H9 (cell line): ENCODE measurements at regions not wholly inside any gene's neighbourhood (a gene's known extent, or its start where the extent isn't known, plus 50 kb on each side); places are given as distances from the start of the nearest gene placed in this dataset.

Experiments used
- DNase-seq: peaks from one replicate; pipeline ENCODE4 v3.0.0-alpha.2; 2017
- H2AFZ ChIP-seq: one replicate; pipeline ENCODE4 v1.6.1; 2013; ENCODE audit warnings: mild to moderate bottlenecking, low read length, control low read depth, moderate library complexity
- H2AK5ac ChIP-seq: 2 replicates; pipeline ENCODE4 v1.6.1; 2013; ENCODE audit warnings: low read length, control low read depth, mixed read lengths; ENCODE audit not compliant: insufficient read length
- H2BK120ac ChIP-seq: one replicate; pipeline ENCODE4 v1.6.1; 2013; ENCODE audit warnings: low read depth, mild to moderate bottlenecking, low read length, control low read depth, inconsistent platforms; ENCODE audit not compliant: poor library complexity, severe bottlenecking
- H2BK12ac ChIP-seq: 2 replicates; pipeline ENCODE4 v1.6.1; 2013; ENCODE audit warnings: low read length, control low read depth, mixed read lengths, low read depth; ENCODE audit not compliant: insufficient read length
- H2BK15ac ChIP-seq: 2 replicates; pipeline ENCODE4 v1.6.1; 2013; ENCODE audit warnings: low read depth, low read length, control low read depth
- H2BK20ac ChIP-seq: one replicate; pipeline ENCODE4 v1.6.1; 2013; ENCODE audit warnings: low read depth, mild to moderate bottlenecking, low read length, control low read depth, inconsistent platforms; ENCODE audit not compliant: poor library complexity, severe bottlenecking
- H2BK5ac ChIP-seq: 2 replicates; pipeline ENCODE4 v1.6.1; 2013; ENCODE audit warnings: low read length, control low read depth, mixed read lengths; ENCODE audit not compliant: insufficient read length
- H3K14ac ChIP-seq: 2 replicates; pipeline ENCODE4 v1.6.1; 2013; ENCODE audit warnings: low read length, control low read depth; ENCODE audit not compliant: insufficient read depth
- H3K18ac ChIP-seq: 2 replicates; pipeline ENCODE4 v1.6.1; 2013; ENCODE audit warnings: low read depth, mild to moderate bottlenecking, mixed read lengths, low read length, control low read depth; ENCODE audit not compliant: insufficient read length
- H3K23ac ChIP-seq: 2 replicates; pipeline ENCODE4 v1.6.1; 2013; ENCODE audit warnings: low read length, control low read depth, mixed read lengths, low read depth; ENCODE audit not compliant: insufficient read length
- H3K23me2 ChIP-seq: 2 replicates; pipeline ENCODE4 v1.6.1; 2013; ENCODE audit warnings: low read depth, mild to moderate bottlenecking, mixed read lengths, low read length, control low read depth; ENCODE audit not compliant: insufficient read length, poor library complexity, severe bottlenecking
- H3K27ac ChIP-seq: 2 replicates; pipeline ENCODE4 v1.5.1; 2013; ENCODE audit warnings: low read length, control low read depth, mixed read lengths, low read depth; ENCODE audit not compliant: insufficient read length
- H3K27me3 ChIP-seq: 2 replicates; pipeline ENCODE4 v1.6.1; 2013; ENCODE audit warnings: low read length, control low read depth, inconsistent platforms; ENCODE audit not compliant: insufficient read depth
- H3K4ac ChIP-seq: 2 replicates; pipeline ENCODE4 v1.6.1; 2013; ENCODE audit warnings: low read depth, mild to moderate bottlenecking, control low read depth, inconsistent platforms, low read length, moderate library complexity
- H3K4me1 ChIP-seq: 2 replicates; pipeline ENCODE4 v1.6.1; 2013; ENCODE audit warnings: low read length, control low read depth, inconsistent platforms; ENCODE audit not compliant: insufficient read depth
- H3K4me2 ChIP-seq: 2 replicates; pipeline ENCODE4 v1.6.1; 2013; ENCODE audit warnings: low read length, control low read depth, mixed read lengths; ENCODE audit not compliant: insufficient read length, insufficient read depth
- H3K56ac ChIP-seq: 2 replicates; pipeline ENCODE4 v1.6.1; 2013; ENCODE audit warnings: low read depth, mild to moderate bottlenecking, mixed read lengths, low read length, control low read depth; ENCODE audit not compliant: insufficient read length
- H3K79me1 ChIP-seq: 2 replicates; pipeline ENCODE4 v1.6.1; 2013; ENCODE audit warnings: low read depth, mild to moderate bottlenecking, moderate library complexity, low read length, control low read depth, inconsistent platforms; ENCODE audit not compliant: insufficient read depth, poor library complexity, severe bottlenecking
- H3K79me2 ChIP-seq: 2 replicates; pipeline ENCODE4 v1.6.1; 2013; ENCODE audit warnings: low read length, control low read depth, inconsistent platforms; ENCODE audit not compliant: insufficient read depth
- H3K9ac ChIP-seq: 2 replicates; pipeline ENCODE4 v1.6.1; 2013; ENCODE audit warnings: low read length, control low read depth, mixed read lengths; ENCODE audit not compliant: insufficient read length; ENCODE audit errors: extremely low read depth
- H3K9me3 ChIP-seq: one replicate; pipeline ENCODE4 v1.6.1; 2013; ENCODE audit warnings: low read depth, low read length, inconsistent platforms; ENCODE audit not compliant: control insufficient read depth
- H3T11ph ChIP-seq: one replicate; pipeline ENCODE4 v1.6.1; 2013; ENCODE audit warnings: mild to moderate bottlenecking, low read length, control low read depth, inconsistent platforms
- H4K20me1 ChIP-seq: one replicate; pipeline ENCODE4 v1.6.1; 2013; ENCODE audit not compliant: control insufficient read depth, insufficient read length, insufficient read depth
- H4K5ac ChIP-seq: 2 replicates; pipeline ENCODE4 v1.6.1; 2013; ENCODE audit warnings: low read depth, mild to moderate bottlenecking, mixed read lengths, low read length, control low read depth; ENCODE audit not compliant: insufficient read length
- H4K8ac ChIP-seq: replicated peaks from 2 replicates; pipeline ENCODE4 v1.6.1; 2013; ENCODE audit warnings: low read length, control low read depth, mixed read lengths, low read depth; ENCODE audit not compliant: insufficient read length
- H4K91ac ChIP-seq: 2 replicates; pipeline ENCODE4 v1.6.1; 2013; ENCODE audit warnings: low read depth, mild to moderate bottlenecking, moderate library complexity, mixed read lengths, low read length, control low read depth; ENCODE audit not compliant: insufficient read length
- H3K27ac Mint-ChIP-seq, 3 experiments: 2 replicates in 2 of 3; 3 replicates in 1 of 3; pipeline ENCODE4 v1.8.0; 2020 to 2021; ENCODE audit warnings: mixed read lengths in 3 of 3, mild to moderate bottlenecking in 1 of 3, moderate library complexity in 1 of 3
- H3K27me3 Mint-ChIP-seq: 2 replicates; pipeline ENCODE4 v1.8.0; 2021; ENCODE audit warnings: low read depth, mild to moderate bottlenecking, moderate library complexity, mixed read lengths
- H3K36me3 Mint-ChIP-seq, 3 experiments: 2 replicates in 2 of 3; 3 replicates in 1 of 3; pipeline ENCODE4 v1.8.0; 2020 to 2021; ENCODE audit warnings: low read depth in 3 of 3, mixed read lengths in 3 of 3; ENCODE audit not compliant: insufficient read depth in 1 of 3
- H3K4me1 Mint-ChIP-seq, 2 experiments: 2 replicates each; pipeline ENCODE4 v1.8.0; 2020; ENCODE audit warnings: mixed read lengths in 2 of 2
- H3K4me3 Mint-ChIP-seq, 2 experiments: 2 replicates in 1 of 2; 3 replicates in 1 of 2; pipeline ENCODE4 v1.8.0; 2020 to 2021; ENCODE audit warnings: mild to moderate bottlenecking in 2 of 2, mixed read lengths in 2 of 2, moderate library complexity in 1 of 2
- H3K9me3 Mint-ChIP-seq, 2 experiments: 2 replicates in 1 of 2; 3 replicates in 1 of 2; pipeline ENCODE4 v1.8.0; 2020; ENCODE audit warnings: mild to moderate bottlenecking in 2 of 2, mixed read lengths in 2 of 2, moderate library complexity in 1 of 2
- WGBS: extraction: QIAGEN DNeasy Blood & Tissue Kit; methylation state at CpG from one replicate; pipeline ENCODE4 v1.1.7; 2013; ENCODE audit warnings: missing lambda C conversion rate, low lambda C conversion rate, mixed read lengths; ENCODE audit not compliant: insufficient read length; ENCODE audit errors: extremely low coverage; 5-methylcytosine and 5-hydroxymethylcytosine counted together
- TF ChIP-seq, protein P1 (sequence below): fragments of 200-600 bp; sonication (generic); conservative IDR thresholded peaks from 3 replicates; pipeline ENCODE4 v1.8.0; 2021; ENCODE audit warnings: antibody characterized with exemption, mild to moderate bottlenecking

DNA sequence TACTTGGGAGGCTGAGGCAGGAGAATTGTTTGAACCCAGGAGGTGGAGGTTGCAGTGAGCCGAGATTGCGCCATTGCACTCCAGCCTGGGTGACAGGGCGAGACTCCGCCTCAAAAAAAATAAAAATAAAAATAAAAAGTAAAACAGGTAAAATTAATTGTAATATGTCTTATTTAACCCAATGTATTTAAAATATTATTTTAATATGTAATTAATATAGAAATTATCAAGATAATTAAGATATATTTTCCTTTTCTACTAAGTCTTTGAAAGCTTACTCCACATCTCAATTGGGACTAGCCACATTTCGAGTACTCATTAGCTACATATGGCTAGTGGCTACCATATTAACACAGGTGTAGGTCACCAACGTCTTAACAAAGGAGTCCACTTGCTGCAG is 61.6 kb upstream of the IPO9 start:
- H3K14ac ChIP-seq = no peak overlapping the region
- Mint-ChIP-seq H3K36me3 (peaks cover 5 to 24% (median 8%) of the 10 kb centered on the region in 3 experiments; a peak in 6 of 7 replicates), H3K27ac (no peak overlapping the region)

More for the DNA sequence above, 61.6 kb upstream of the IPO9 start:
- no peak for DNase-seq
- H3K4me1 ChIP-seq = no peaks in the 10 kb centered on the region
- H2BK12ac ChIP-seq = no peak overlapping the region
- no peaks in the 10 kb centered on the region for H3K9me3 ChIP-seq
- peaks cover 7 to 11% of the 10 kb centered on the region in 2 experiments for H3K4me1 Mint-ChIP-seq
- no peak overlapping the region for H3K23ac ChIP-seq
- no peaks in the 10 kb centered on the region for H3K27me3 Mint-ChIP-seq
- H4K8ac ChIP-seq = no peak overlapping the region
- TF ChIP-seq, protein P1, sequence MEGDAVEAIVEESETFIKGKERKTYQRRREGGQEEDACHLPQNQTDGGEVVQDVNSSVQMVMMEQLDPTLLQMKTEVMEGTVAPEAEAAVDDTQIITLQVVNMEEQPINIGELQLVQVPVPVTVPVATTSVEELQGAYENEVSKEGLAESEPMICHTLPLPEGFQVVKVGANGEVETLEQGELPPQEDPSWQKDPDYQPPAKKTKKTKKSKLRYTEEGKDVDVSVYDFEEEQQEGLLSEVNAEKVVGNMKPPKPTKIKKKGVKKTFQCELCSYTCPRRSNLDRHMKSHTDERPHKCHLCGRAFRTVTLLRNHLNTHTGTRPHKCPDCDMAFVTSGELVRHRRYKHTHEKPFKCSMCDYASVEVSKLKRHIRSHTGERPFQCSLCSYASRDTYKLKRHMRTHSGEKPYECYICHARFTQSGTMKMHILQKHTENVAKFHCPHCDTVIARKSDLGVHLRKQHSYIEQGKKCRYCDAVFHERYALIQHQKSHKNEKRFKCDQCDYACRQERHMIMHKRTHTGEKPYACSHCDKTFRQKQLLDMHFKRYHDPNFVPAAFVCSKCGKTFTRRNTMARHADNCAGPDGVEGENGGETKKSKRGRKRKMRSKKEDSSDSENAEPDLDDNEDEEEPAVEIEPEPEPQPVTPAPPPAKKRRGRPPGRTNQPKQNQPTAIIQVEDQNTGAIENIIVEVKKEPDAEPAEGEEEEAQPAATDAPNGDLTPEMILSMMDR = no peak
- H2BK120ac ChIP-seq = no peak overlapping the region
- H3K9me3 Mint-ChIP-seq = peaks cover 17 to 20% of the 10 kb centered on the region in 2 experiments
- no peaks in the 10 kb centered on the region for H3K23me2 ChIP-seq
- WGBS = no CpG with 5 or more reads among the region's 6 CpGs
- H3K27ac ChIP-seq = no peak overlapping the region
- H3K4me3 Mint-ChIP-seq = no peak overlapping the region
- H2AK5ac ChIP-seq = no peak overlapping the region
- no peak overlapping the region for H2BK15ac ChIP-seq
- H3K4me2 ChIP-seq = no peak overlapping the region
- no peak overlapping the region for H4K5ac ChIP-seq
- H4K20me1 ChIP-seq = no peaks in the 10 kb centered on the region
- no peak overlapping the region for H2BK5ac ChIP-seq
- no peaks in the 10 kb centered on the region for H3K79me2 ChIP-seq
- H3K18ac ChIP-seq = no peak overlapping the region
- H2BK20ac ChIP-seq = no peak overlapping the region
- H3K27me3 ChIP-seq = no peaks in the 10 kb centered on the region
- no peaks in the 10 kb centered on the region for H3K79me1 ChIP-seq
- no peak overlapping the region for H3K56ac ChIP-seq
- no peak overlapping the region for H3T11ph ChIP-seq
- H4K91ac ChIP-seq = no peak overlapping the region
- no peak overlapping the region for H2AFZ ChIP-seq
- H3K9ac ChIP-seq = no peak overlapping the region
- H3K4ac ChIP-seq = no peak overlapping the region
